ENCODE measurements at regions not wholly inside any gene's neighbourhood (a gene's known extent, or its start where the extent isn't known, plus 50 kb on each side); places are given as distances from the start of the nearest gene placed in this dataset.

DNA sequence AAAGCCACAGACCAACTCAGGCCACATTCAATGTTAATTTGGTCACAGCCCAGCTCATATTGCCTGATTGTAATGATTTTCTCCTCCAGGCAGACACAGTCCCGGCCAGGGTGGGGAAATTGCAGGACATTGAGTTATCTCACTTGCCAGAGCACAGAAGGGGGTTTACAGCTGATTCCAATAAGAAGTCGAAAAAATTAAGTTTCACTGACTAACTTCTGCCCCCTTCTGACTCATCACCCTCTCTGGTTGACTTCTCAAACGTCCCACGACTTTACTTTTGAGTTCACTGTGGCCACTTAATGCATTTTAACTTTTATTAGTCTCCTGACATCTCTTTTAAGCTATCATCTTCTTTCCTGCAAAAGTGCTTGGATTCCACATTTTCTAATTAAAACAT lies 321.4 kb upstream of the WWC1 start:
- TF ChIP-seq, protein P1, sequence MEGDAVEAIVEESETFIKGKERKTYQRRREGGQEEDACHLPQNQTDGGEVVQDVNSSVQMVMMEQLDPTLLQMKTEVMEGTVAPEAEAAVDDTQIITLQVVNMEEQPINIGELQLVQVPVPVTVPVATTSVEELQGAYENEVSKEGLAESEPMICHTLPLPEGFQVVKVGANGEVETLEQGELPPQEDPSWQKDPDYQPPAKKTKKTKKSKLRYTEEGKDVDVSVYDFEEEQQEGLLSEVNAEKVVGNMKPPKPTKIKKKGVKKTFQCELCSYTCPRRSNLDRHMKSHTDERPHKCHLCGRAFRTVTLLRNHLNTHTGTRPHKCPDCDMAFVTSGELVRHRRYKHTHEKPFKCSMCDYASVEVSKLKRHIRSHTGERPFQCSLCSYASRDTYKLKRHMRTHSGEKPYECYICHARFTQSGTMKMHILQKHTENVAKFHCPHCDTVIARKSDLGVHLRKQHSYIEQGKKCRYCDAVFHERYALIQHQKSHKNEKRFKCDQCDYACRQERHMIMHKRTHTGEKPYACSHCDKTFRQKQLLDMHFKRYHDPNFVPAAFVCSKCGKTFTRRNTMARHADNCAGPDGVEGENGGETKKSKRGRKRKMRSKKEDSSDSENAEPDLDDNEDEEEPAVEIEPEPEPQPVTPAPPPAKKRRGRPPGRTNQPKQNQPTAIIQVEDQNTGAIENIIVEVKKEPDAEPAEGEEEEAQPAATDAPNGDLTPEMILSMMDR (IDR thresholded peaks at IDR 0.05; ENCODE audit: control extremely low read depth, extremely low read depth, low read depth, missing control alignments) = no peak
- peak; percentile 18 for DNase-seq (ENCODE audit: extremely low spot score)
- CTCF ChIA-PET = interaction anchor here (1.1 kb wide), 1 partner anchor 9 kb away, joined by 4 read pairs; no protein-coding TSS in a partner anchor
- POLR2A ChIA-PET = no interaction called here

DNA sequence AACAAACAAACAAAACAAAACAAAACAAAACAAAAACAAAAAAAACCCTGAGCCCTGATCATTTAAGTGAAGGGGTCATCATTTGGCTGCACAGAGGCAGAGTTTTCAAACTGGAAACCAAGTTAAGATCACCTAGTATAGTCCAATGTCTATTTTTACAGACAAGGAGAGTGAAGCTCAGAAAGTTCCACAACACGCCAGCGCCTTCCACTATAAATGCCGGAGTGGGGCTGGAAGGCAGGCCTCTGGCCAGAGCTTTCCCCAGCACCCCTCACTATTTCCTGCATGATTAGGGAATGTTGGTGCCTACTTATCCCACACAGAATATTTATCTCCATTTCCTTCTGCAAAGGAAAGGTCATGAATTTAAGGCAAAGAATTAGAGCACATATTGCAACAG lies 319.7 kb upstream of the WWC1 start:
- TF ChIP-seq, protein P1 (IDR thresholded peaks at IDR 0.05; ENCODE audit: control extremely low read depth, extremely low read depth, low read depth, missing control alignments) = no peak
- ChIA-PET CTCF (no interaction called here), POLR2A (no interaction called here)
- no peak for DNase-seq (ENCODE audit: extremely low spot score)

DNA sequence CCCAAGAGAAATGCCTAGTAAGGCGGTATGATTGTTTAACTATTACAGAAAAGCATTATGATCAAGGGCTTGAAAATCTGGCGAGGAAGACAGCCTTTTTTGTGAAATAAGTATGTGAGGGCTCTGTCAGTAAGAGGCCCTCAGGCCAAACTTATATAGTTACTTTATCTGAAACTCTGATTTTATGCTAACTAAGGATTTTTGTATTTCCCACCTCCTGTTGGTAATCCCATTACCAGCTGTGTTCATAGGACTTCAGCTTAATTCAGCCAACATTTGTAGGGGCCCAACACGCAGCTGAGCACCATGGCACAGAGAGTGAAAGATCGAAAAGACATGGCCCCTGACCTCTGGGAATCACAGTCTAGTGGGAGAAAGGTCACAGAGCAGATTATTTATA lies 318.3 kb upstream of the WWC1 start:
- TF ChIP-seq, protein P1 (IDR thresholded peaks at IDR 0.05; ENCODE audit: control extremely low read depth, extremely low read depth, low read depth, missing control alignments) = no peak
- DNase-seq (ENCODE audit: extremely low spot score) = no peak
- ChIA-PET CTCF (no interaction called here), POLR2A (no interaction called here)

DNA sequence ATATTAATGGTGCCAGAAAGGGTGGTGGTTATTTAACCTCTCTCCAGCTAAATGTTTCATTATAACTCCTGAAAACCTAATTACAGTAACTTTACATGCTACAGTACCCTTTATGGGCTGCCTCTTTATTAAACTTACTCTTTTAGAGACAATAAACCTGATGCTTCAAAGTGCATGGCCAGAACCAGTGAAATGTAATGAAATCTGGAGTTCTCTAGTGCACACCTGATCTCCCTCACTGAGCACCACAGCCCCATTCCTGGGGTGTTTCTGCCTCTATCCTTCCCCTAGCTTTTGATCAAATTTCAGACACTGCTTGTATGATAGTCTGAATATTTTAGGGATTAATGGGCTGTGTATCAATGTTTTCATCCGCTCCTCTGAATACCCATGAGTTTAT lies 306.5 kb upstream of the WWC1 start:
- POLR2A ChIA-PET = no interaction called here

DNA sequence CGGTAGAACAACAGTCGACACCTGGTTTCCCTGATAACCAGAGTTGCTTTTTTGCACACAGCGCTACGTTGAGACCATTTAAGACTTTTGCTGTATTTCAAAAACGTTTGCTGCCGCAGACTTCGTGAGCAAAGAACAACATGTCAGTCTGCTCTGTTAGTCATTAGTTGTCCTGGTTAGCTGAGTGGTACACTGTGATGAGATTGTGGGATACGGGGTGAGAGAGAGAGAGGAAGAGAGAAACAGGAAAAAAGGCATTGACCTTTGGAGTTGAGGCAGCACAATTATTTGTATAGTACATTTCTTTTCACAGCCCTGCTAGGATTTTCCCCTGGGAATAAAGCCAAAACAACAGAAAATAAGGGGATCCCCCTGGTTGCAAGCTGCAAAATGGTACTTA lies 306.1 kb upstream of the WWC1 start:
- TF ChIP-seq, protein P1 (IDR thresholded peaks at IDR 0.05; ENCODE audit: control extremely low read depth, extremely low read depth, low read depth, missing control alignments) = no peak
- CTCF ChIA-PET = no interaction called here
- POLR2A ChIA-PET = no interaction called here
- no peak for DNase-seq (ENCODE audit: extremely low spot score)

More for the DNA sequence above, 306.5 kb upstream of the WWC1 start:
- TF ChIP-seq, protein P1 (IDR thresholded peaks at IDR 0.05; ENCODE audit: control extremely low read depth, extremely low read depth, low read depth, missing control alignments) = no peak
- CTCF ChIA-PET = no interaction called here
- DNase-seq (ENCODE audit: extremely low spot score) = no peak

DNA sequence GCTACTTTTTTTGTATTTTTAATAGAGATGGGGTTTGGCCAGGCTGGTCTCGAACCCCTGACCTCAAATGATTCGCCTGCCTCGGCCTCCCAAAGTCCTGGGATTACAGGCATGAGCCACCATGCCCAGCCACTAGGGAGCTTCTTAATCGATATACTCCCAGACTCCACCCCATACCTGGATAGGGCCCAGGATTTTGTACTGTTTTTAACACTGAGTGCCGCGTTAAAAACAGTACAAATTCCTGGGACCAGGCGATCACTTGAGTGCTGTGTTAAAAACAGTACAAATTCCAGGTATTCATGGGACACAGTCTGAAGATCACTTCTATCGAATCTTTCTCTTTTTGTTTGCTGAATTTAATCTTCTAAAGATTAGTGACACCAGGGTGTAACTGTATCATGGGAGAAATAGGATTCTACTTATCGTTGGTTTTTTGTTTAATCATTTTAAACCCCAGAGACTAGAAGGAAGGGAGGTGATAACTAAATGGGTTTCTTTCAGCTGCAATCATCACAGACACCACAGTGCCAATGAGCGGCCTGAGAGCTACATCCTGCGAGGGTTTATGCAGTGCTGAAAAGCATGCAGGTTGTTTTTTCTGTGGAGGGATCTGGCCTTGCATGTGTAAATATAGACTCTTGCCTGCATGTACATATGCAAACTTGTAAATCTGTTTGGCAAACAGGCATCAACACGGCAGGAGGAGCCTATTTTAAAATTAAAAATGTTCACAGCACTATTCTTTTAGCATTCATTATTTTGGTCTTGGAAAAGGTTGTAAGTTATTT lies 303.8 kb upstream of the WWC1 start:
- TF ChIP-seq, protein P1 (IDR thresholded peaks at IDR 0.05; ENCODE audit: control extremely low read depth, extremely low read depth, low read depth, missing control alignments) = no peak
- no peak for DNase-seq (ENCODE audit: extremely low spot score)
- CTCF ChIA-PET = interaction anchor here (0.8 to 1.3 kb wide), 2 partner anchors 35 to 59 kb away, joined by 3 to 4 read pairs; no protein-coding TSS in a partner anchor
- POLR2A ChIA-PET = no interaction called here

Measured in GM10248 (cell line).